ENCODE measurements at regions not wholly inside any gene's neighbourhood (a gene's known extent, or its start where the extent isn't known, plus 50 kb on each side); places are given as distances from the start of the nearest gene placed in this dataset.

GRCh38 chr6:72521684-72522083, 100.2 kb upstream of the KCNQ5 start:
- Histone ChIP-seq H3K4me3 (no peak overlapping the region), H3K9me3 (replicated peaks; ENCODE audit: control insufficient read depth, insufficient read depth, low read length) (no peaks in the 10 kb centered on the region), H3K4me1 (ENCODE audit: control insufficient read depth, insufficient read depth, low read length) (no peaks in the 10 kb centered on the region), H3K9ac (ENCODE audit: control insufficient read depth, insufficient read depth, low read length) (no peak overlapping the region), H3K36me3 (ENCODE audit: control insufficient read depth in 2 of 2, insufficient read depth in 2 of 2, low read length in 1 of 2) (no peaks in the 10 kb centered on the region), H3K27me3 (replicated peaks in 1 of 2; ENCODE audit: control insufficient read depth in 2 of 2, insufficient read depth in 2 of 2, low read length in 1 of 2) (no peaks in the 10 kb centered on the region; a peak in 1 of 4 replicates), H3K27ac (ENCODE audit: control insufficient read depth, insufficient read depth) (no peak overlapping the region), H3K4me2 (ENCODE audit: control insufficient read depth, insufficient read depth) (no peak overlapping the region), H2AFZ (ENCODE audit: control insufficient read depth, low read depth, low read length) (no peak overlapping the region), H3K79me2 (ENCODE audit: control insufficient read depth, insufficient read depth, low read length) (no peaks in the 10 kb centered on the region), H4K20me1 (ENCODE audit: control insufficient read depth, insufficient read depth) (no peaks in the 10 kb centered on the region)
- RAD21 ChIA-PET (ENCODE audit: unreplicated experiment), result no interaction called here
- SMC1A ChIA-PET (ENCODE audit: uncharacterized antibody, unreplicated experiment), result interaction anchor here (1.4 kb wide), 1 partner anchor 11 kb away, joined by 3 read pairs; no protein-coding TSS in a partner anchor
- POLR2A ChIA-PET, result no interaction called here
- BruUV-seq (replicated peaks), result no TSS peak
- 35% methylated on average over 1 of the region's 1 CpG for WGBS (ENCODE audit: insufficient coverage, insufficient replicate concordance, low lambda C conversion rate, missing lambda C conversion rate)
- TF ChIP-seq ZNF207 (IDR thresholded peaks at IDR 0.05; ENCODE audit: borderline replicate concordance) (no peak), KLF5 (IDR thresholded peaks at IDR 0.05; ENCODE audit: partially characterized antibody) (no peak), DPF2 (IDR thresholded peaks at IDR 0.05) (no peak), TBL1XR1 (IDR thresholded peaks at IDR 0.05; ENCODE audit: low read depth, low read length) (no peak), ZNF622 (IDR thresholded peaks at IDR 0.05) (no peak), RB1 (IDR thresholded peaks at IDR 0.05; ENCODE audit: borderline replicate concordance) (no peak), CEBPB (IDR thresholded peaks at IDR 0.05; ENCODE audit: borderline replicate concordance in 1 of 2, low read depth in 2 of 2, low read length in 2 of 2) (no peak), ETV6 (conservative IDR thresholded peaks at IDR 0.05 in 1 of 2, IDR thresholded peaks at IDR 0.05 in 1 of 2; ENCODE audit: borderline replicate concordance in 1 of 2, low read depth in 1 of 2) (no peak), HDGF (IDR thresholded peaks at IDR 0.05) (no peak), FOXK2 (IDR thresholded peaks at IDR 0.05) (no peak), NFXL1 (IDR thresholded peaks at IDR 0.05; ENCODE audit: borderline replicate concordance) (no peak), SUPT20H (IDR thresholded peaks at IDR 0.05; ENCODE audit: borderline replicate concordance, control insufficient read depth, low read depth, low read length) (no peak), ZBED1 (IDR thresholded peaks at IDR 0.05; ENCODE audit: borderline replicate concordance) (no peak), POU2F2 (IDR thresholded peaks at IDR 0.05; ENCODE audit: borderline replicate concordance, low read depth, low read length) (no peak)
- TF ChIP-seq, protein P1, sequence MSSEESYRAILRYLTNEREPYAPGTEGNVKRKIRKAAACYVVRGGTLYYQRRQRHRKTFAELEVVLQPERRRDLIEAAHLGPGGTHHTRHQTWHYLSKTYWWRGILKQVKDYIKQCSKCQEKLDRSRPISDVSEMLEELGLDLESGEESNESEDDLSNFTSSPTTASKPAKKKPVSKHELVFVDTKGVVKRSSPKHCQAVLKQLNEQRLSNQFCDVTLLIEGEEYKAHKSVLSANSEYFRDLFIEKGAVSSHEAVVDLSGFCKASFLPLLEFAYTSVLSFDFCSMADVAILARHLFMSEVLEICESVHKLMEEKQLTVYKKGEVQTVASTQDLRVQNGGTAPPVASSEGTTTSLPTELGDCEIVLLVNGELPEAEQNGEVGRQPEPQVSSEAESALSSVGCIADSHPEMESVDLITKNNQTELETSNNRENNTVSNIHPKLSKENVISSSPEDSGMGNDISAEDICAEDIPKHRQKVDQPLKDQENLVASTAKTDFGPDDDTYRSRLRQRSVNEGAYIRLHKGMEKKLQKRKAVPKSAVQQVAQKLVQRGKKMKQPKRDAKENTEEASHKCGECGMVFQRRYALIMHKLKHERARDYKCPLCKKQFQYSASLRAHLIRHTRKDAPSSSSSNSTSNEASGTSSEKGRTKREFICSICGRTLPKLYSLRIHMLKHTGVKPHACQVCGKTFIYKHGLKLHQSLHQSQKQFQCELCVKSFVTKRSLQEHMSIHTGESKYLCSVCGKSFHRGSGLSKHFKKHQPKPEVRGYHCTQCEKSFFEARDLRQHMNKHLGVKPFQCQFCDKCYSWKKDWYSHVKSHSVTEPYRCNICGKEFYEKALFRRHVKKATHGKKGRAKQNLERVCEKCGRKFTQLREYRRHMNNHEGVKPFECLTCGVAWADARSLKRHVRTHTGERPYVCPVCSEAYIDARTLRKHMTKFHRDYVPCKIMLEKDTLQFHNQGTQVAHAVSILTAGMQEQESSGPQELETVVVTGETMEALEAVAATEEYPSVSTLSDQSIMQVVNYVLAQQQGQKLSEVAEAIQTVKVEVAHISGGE (CRISPR knock-in tag; IDR thresholded peaks at IDR 0.05), result no peak
- TF ChIP-seq, protein P2, sequence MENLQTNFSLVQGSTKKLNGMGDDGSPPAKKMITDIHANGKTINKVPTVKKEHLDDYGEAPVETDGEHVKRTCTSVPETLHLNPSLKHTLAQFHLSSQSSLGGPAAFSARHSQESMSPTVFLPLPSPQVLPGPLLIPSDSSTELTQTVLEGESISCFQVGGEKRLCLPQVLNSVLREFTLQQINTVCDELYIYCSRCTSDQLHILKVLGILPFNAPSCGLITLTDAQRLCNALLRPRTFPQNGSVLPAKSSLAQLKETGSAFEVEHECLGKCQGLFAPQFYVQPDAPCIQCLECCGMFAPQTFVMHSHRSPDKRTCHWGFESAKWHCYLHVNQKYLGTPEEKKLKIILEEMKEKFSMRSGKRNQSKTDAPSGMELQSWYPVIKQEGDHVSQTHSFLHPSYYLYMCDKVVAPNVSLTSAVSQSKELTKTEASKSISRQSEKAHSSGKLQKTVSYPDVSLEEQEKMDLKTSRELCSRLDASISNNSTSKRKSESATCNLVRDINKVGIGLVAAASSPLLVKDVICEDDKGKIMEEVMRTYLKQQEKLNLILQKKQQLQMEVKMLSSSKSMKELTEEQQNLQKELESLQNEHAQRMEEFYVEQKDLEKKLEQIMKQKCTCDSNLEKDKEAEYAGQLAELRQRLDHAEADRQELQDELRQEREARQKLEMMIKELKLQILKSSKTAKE (IDR thresholded peaks at IDR 0.05; ENCODE audit: low read depth, poor library complexity, severe bottlenecking), result no peak
- FAIRE-seq (no peak), DNase-seq (ENCODE audit: low read depth, low spot score) (no peak), ATAC-seq (no peak)
- CTCF ChIA-PET, result interaction anchor here (1.0 to 3.1 kb wide), 3 partner anchors 59 to 110 kb away, joined by 3 to 13 read pairs (median 11); no protein-coding TSS in a partner anchor
- intact Hi-C loops (cut with micrococcal nuclease; ENCODE audit: unreplicated experiment) (loop anchor here (5.0 kb wide), 1 partner anchor 661 kb away; no protein-coding TSS in a partner anchor), in situ Hi-C loops (cut with MboI) (no loop called here)
